ENCODE measurements at regions not wholly inside any gene's neighbourhood (a gene's known extent, or its start where the extent isn't known, plus 50 kb on each side); places are given as distances from the start of the nearest gene placed in this dataset.

DNA sequence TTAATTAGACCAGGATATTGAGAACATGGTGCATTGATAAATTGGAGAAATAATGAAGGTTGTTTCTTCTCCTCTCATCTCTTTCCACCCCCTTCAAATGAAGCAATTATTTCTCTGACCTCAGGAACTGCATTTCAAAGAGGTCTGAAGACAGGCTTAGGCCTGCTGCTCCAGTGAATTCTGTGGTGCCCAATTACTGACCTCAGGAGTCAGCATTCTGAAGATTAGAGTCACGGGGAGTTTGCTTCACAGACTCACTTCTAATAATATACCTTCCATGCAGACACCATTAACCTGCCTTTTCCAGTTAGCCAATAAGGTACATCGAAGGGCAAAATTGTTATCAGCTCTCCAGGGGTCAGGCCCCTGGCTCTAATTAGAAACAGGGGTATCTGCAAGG lies 270.9 kb downstream of the GAS1 start:
- no peak for ATAC-seq

GRCh38 chr9:86675805-86676204 lies 271.5 kb downstream of the GAS1 start:
- DNase-seq = no peak
- Histone ChIP-seq H3K4me3 (no peak overlapping the region), H3K4me1 (no peaks in the 10 kb centered on the region), H3K36me3 (no peaks in the 10 kb centered on the region), H3K27me3 (no peaks in the 10 kb centered on the region), H3K27ac (no peak overlapping the region), H3K9me3 (no peaks in the 10 kb centered on the region)
- TF ChIP-seq, protein P1, sequence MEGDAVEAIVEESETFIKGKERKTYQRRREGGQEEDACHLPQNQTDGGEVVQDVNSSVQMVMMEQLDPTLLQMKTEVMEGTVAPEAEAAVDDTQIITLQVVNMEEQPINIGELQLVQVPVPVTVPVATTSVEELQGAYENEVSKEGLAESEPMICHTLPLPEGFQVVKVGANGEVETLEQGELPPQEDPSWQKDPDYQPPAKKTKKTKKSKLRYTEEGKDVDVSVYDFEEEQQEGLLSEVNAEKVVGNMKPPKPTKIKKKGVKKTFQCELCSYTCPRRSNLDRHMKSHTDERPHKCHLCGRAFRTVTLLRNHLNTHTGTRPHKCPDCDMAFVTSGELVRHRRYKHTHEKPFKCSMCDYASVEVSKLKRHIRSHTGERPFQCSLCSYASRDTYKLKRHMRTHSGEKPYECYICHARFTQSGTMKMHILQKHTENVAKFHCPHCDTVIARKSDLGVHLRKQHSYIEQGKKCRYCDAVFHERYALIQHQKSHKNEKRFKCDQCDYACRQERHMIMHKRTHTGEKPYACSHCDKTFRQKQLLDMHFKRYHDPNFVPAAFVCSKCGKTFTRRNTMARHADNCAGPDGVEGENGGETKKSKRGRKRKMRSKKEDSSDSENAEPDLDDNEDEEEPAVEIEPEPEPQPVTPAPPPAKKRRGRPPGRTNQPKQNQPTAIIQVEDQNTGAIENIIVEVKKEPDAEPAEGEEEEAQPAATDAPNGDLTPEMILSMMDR (IDR thresholded peaks at IDR 0.05) = no peak
- intact Hi-C loops (cut with DNase I) = no loop called here
- no peak for ATAC-seq

More for the DNA sequence above, 270.9 kb downstream of the GAS1 start:
- no peaks in the 10 kb centered on the region for H3K27me3 ChIP-seq
- no peak overlapping the region for H3K27ac ChIP-seq
- intact Hi-C loops (cut with DNase I) = no loop called here
- H3K36me3 ChIP-seq = no peaks in the 10 kb centered on the region
- TF ChIP-seq, protein P1 (IDR thresholded peaks at IDR 0.05) = no peak
- no peak for DNase-seq
- no peak overlapping the region for H3K4me3 ChIP-seq
- no peaks in the 10 kb centered on the region for H3K9me3 ChIP-seq
- no peaks in the 10 kb centered on the region for H3K4me1 ChIP-seq

- no peaks in the 10 kb centered on the region for H3K9me3 ChIP-seq
- TF ChIP-seq, protein P1 (IDR thresholded peaks at IDR 0.05) = no peak
- H3K27ac ChIP-seq = no peak overlapping the region
- ATAC-seq (no peak), DNase-seq (no peak)
- no peaks in the 10 kb centered on the region for H3K27me3 ChIP-seq
- H3K36me3 ChIP-seq = no peaks in the 10 kb centered on the region
- intact Hi-C loops (cut with DNase I) = no loop called here
- H3K4me1 ChIP-seq = no peaks in the 10 kb centered on the region
- no peak overlapping the region for H3K4me3 ChIP-seq
These were observed 272.8 kb downstream of the GAS1 start for GRCh38 chr9:86674487-86674886.

GRCh38 chr9:86672966-86673365 lies 274.3 kb downstream of the GAS1 start:
- no peak for ATAC-seq

DNA sequence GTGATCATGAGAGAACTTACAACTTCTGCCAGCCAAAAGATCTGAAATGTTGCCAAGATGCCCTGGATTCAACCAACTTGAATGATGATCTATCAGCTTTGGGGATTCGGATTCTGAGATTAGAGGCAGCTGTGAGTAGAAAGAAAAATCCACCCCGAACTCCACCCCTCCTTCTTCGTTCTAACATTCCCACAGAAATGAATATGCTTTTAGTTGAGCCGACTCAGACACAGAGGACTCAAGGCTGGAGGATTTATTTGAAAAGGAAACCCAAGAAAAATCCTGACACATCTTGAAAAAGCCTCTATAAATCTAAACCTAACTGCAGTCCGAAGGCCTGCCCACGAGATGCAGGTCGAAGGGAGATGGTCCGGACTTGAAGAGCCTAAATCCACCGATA lies 275.0 kb downstream of the GAS1 start:
- intact Hi-C loops (cut with DNase I) = no loop called here
- H3K27ac ChIP-seq = no peak overlapping the region

More at GRCh38 chr9:86672966-86673365, 274.3 kb downstream of the GAS1 start:
- no peak overlapping the region for H3K4me3 ChIP-seq
- intact Hi-C loops (cut with DNase I) = no loop called here
- H3K9me3 ChIP-seq = no peaks in the 10 kb centered on the region
- H3K36me3 ChIP-seq = no peaks in the 10 kb centered on the region
- no peaks in the 10 kb centered on the region for H3K27me3 ChIP-seq
- H3K4me1 ChIP-seq = no peaks in the 10 kb centered on the region
- H3K27ac ChIP-seq = no peak overlapping the region
- TF ChIP-seq, protein P1 (IDR thresholded peaks at IDR 0.05) = no peak
- DNase-seq = no peak

More for the DNA sequence above, 275.0 kb downstream of the GAS1 start:
- TF ChIP-seq, protein P1 (IDR thresholded peaks at IDR 0.05) = no peak
- no peak for ATAC-seq
- no peak overlapping the region for H3K4me3 ChIP-seq
- H3K9me3 ChIP-seq = no peaks in the 10 kb centered on the region
- no peaks in the 10 kb centered on the region for H3K27me3 ChIP-seq
- DNase-seq = no peak
- H3K4me1 ChIP-seq = no peaks in the 10 kb centered on the region
- no peaks in the 10 kb centered on the region for H3K36me3 ChIP-seq

Measured in upper lobe of right lung (tissue), 1 donor.